ENCODE measurements at regions not wholly inside any gene's neighbourhood (a gene's known extent, or its start where the extent isn't known, plus 50 kb on each side); places are given as distances from the start of the nearest gene placed in this dataset.
"Not testable (repeated sequence)": the region's sequence is repeated elsewhere in the genome, so short reads cannot be mapped to it uniquely, and the experiment has no call there.

GRCh38 chr14:38001501-38001900 lies 206.2 kb upstream of the SSTR1 start:
- no peak for DNase-seq

- DNase-seq, result no peak
Measured at GRCh38 chr14:38003746-38004609, 203.7 kb upstream of the SSTR1 start.

GRCh38 chr14:38004610-38004879 lies 203.2 kb upstream of the SSTR1 start:
- DNase-seq, result peak; percentile 59

- DNase-seq, result not testable (repeated sequence)
Measured at GRCh38 chr14:38011156-38011555, 196.5 kb upstream of the SSTR1 start.

- no peak for DNase-seq
Measured at GRCh38 chr14:38012056-38012455, 195.6 kb upstream of the SSTR1 start.

- DNase-seq, result no peak
Measured at GRCh38 chr14:38016497-38016896, 191.2 kb upstream of the SSTR1 start.

GRCh38 chr14:38021861-38022260 lies 185.8 kb upstream of the SSTR1 start:
- no peak for DNase-seq

- no peak for DNase-seq
Measured at GRCh38 chr14:38022775-38023174, 184.9 kb upstream of the SSTR1 start.

- DNase-seq, result no peak
Measured at GRCh38 chr14:38038171-38038570, 169.5 kb upstream of the SSTR1 start.

GRCh38 chr14:38038986-38039385 lies 168.7 kb upstream of the SSTR1 start:
- DNase-seq, result no peak

GRCh38 chr14:38039496-38039895 lies 168.2 kb upstream of the SSTR1 start:
- DNase-seq, result no peak

GRCh38 chr14:38040411-38040810 lies 167.3 kb upstream of the SSTR1 start:
- no peak for DNase-seq

GRCh38 chr14:38042322-38042721 lies 165.4 kb upstream of the SSTR1 start:
- DNase-seq, result no peak

- peak; percentile 53 for DNase-seq
Measured at GRCh38 chr14:38044710-38045109, 163.0 kb upstream of the SSTR1 start.

GRCh38 chr14:38045461-38045860 lies 162.2 kb upstream of the SSTR1 start:
- DNase-seq, result no peak

- DNase-seq, result no peak
Measured at GRCh38 chr14:38046160-38046559, 161.5 kb upstream of the SSTR1 start.

GRCh38 chr14:38047195-38047902 lies 160.4 kb upstream of the SSTR1 start:
- no peak for DNase-seq

- no peak for DNase-seq
Measured at GRCh38 chr14:38053666-38054065, 154.0 kb upstream of the SSTR1 start.

GRCh38 chr14:38056270-38056669 lies 151.4 kb upstream of the SSTR1 start:
- no peak for DNase-seq

GRCh38 chr14:38062223-38062622 lies 145.5 kb upstream of the SSTR1 start:
- DNase-seq, result not testable (repeated sequence)

GRCh38 chr14:38063711-38064320 lies 143.9 kb upstream of the SSTR1 start:
- no peak for DNase-seq

- no peak for DNase-seq
Measured at GRCh38 chr14:38065106-38065762, 142.5 kb upstream of the SSTR1 start.

- DNase-seq, result no peak
Measured at GRCh38 chr14:38070061-38070588, 137.6 kb upstream of the SSTR1 start.

Data from NCI-H524 treated with DMSO at 0.1 percent for 48 hours (cell line).